H1 (cell line): ENCODE measurements at regions not wholly inside any gene's neighbourhood (a gene's known extent, or its start where the extent isn't known, plus 50 kb on each side); places are given as distances from the start of the nearest gene placed in this dataset.

Source experiments
- CTCF ChIA-PET: fragments of 300-600 bp; sonication (Branson Sonifier 250); formaldehyde crosslinking; loops from one replicate; lab custom pipeline; 2021; ENCODE audit not compliant: partially characterized antibody; lab: Charles Lee
- POLR2A ChIA-PET: fragments of 300-600 bp; sonication (Branson Sonifier 250); formaldehyde crosslinking; loops from one replicate; lab custom pipeline; 2021; ENCODE audit warnings: inconsistent platforms; ENCODE audit not compliant: partially characterized antibody; lab: Charles Lee
- DNase-seq, 2 experiments: peaks; one replicate each; pipeline versions ENCODE4 v3.0.0 to v3.0.0-alpha.2; 2010 to 2022; ENCODE audit warnings: low spot score in 2 of 2, low read depth in 1 of 2, mixed read lengths in 1 of 2
- FAIRE-seq: peaks from 2 replicates; lab custom pipeline; 2011; peaks lifted over from hg19 to GRCh38; lab: Jason Lieb, UNC
- H2AFZ ChIP-seq: 2 replicates; pipeline ENCODE4 v1.8.1; 2012; ENCODE audit warnings: low read length, inconsistent platforms
- H2AK5ac ChIP-seq: 2 replicates; pipeline ENCODE4 v1.6.1; 2013; ENCODE audit warnings: low read depth, low read length
- H2BK120ac ChIP-seq: replicated peaks from 2 replicates; pipeline ENCODE3; 2013; ENCODE audit warnings: low read depth, low read length, inconsistent platforms
- H2BK12ac ChIP-seq: 2 replicates; pipeline ENCODE4 v1.6.1; 2013; ENCODE audit warnings: low read depth, low read length
- H2BK15ac ChIP-seq: 2 replicates; pipeline ENCODE4 v1.6.1; 2013; ENCODE audit warnings: low read length
- H2BK20ac ChIP-seq: 2 replicates; pipeline ENCODE4 v1.6.1; 2013; ENCODE audit warnings: low read length
- H2BK5ac ChIP-seq: 2 replicates; pipeline ENCODE4 v1.6.1; 2013; ENCODE audit warnings: low read depth, low read length
- H3K14ac ChIP-seq: 2 replicates; pipeline ENCODE4 v1.6.1; 2013; ENCODE audit warnings: inconsistent platforms; ENCODE audit not compliant: insufficient read length
- H3K18ac ChIP-seq: 2 replicates; pipeline ENCODE4 v1.6.1; 2013; ENCODE audit warnings: low read length; ENCODE audit errors: extremely low read depth
- H3K23ac ChIP-seq: 2 replicates; pipeline ENCODE4 v1.6.1; 2013; ENCODE audit warnings: inconsistent platforms; ENCODE audit not compliant: insufficient read length
- H3K23me2 ChIP-seq: 2 replicates; pipeline ENCODE4 v1.6.1; 2013; ENCODE audit warnings: low read depth, low read length
- H3K27ac ChIP-seq: 2 replicates; pipeline ENCODE4 v1.6.1; 2011; ENCODE audit warnings: low read depth, low read length, inconsistent platforms
- H3K27me3 ChIP-seq, 4 experiments: replicated peaks in 1 of 4; 1 replicate in 1 of 4; 2 replicates in 3 of 4; pipeline versions ENCODE4 v1.6.1 to v1.8.1; 2011 to 2013; ENCODE audit warnings: low read length in 3 of 4, mild to moderate bottlenecking in 3 of 4, inconsistent platforms in 2 of 4, mixed read lengths in 2 of 4, moderate library complexity in 1 of 4; ENCODE audit not compliant: control insufficient read depth in 3 of 4, insufficient read depth in 3 of 4; ENCODE audit errors: extremely low read depth in 1 of 4
- H3K36me3 ChIP-seq, 4 experiments: 2 replicates each; pipeline versions ENCODE4 v1.6.1 to v1.8.1; 2011 to 2013; ENCODE audit warnings: mild to moderate bottlenecking in 4 of 4, low read length in 3 of 4, moderate library complexity in 2 of 4, control low read depth in 1 of 4, inconsistent platforms in 1 of 4; ENCODE audit not compliant: insufficient read depth in 4 of 4, control insufficient read depth in 2 of 4
- H3K4ac ChIP-seq: replicated peaks from 2 replicates; pipeline ENCODE3; 2013; ENCODE audit warnings: low read length, low read depth, mixed read lengths, inconsistent platforms; ENCODE audit not compliant: insufficient read length
- H3K4me1 ChIP-seq, 4 experiments: replicated peaks in 1 of 4; 1 replicate in 1 of 4; 2 replicates in 3 of 4; pipeline versions ENCODE4 v1.6.1 to v1.8.1; 2011 to 2013; ENCODE audit warnings: low read length in 3 of 4, inconsistent platforms in 2 of 4, mixed read lengths in 1 of 4; ENCODE audit not compliant: insufficient read depth in 4 of 4, control insufficient read depth in 3 of 4
- H3K4me2 ChIP-seq, 2 experiments: 2 replicates each; pipeline versions ENCODE4 v1.6.1 to v1.8.1; 2011 to 2013; ENCODE audit warnings: low read depth in 2 of 2, low read length in 2 of 2, control low read depth in 1 of 2, inconsistent platforms in 1 of 2, mild to moderate bottlenecking in 1 of 2; ENCODE audit not compliant: insufficient read depth in 1 of 2
- H3K4me3 ChIP-seq, 4 experiments: fragments of 200-600, 300-600 bp in 1 of 4; sonication (generic), shearing (Covaris generic), sonication (Bioruptor Twin) in 1 of 4; 2 replicates each; pipeline versions ENCODE4 v1.5.1 to v1.8.1; 2011 to 2016; ENCODE audit warnings: low read length in 4 of 4, low read depth in 3 of 4, control low read depth in 2 of 4, inconsistent platforms in 2 of 4, mild to moderate bottlenecking in 2 of 4, mixed read lengths in 1 of 4, moderate library complexity in 1 of 4; ENCODE audit not compliant: insufficient read depth in 2 of 4; ENCODE audit errors: extremely low read depth in 1 of 4
- H3K56ac ChIP-seq: replicated peaks from 2 replicates; pipeline ENCODE3; 2013; ENCODE audit warnings: low read depth, mild to moderate bottlenecking, mixed read lengths, low read length, inconsistent platforms; ENCODE audit not compliant: insufficient read length
- H3K79me1 ChIP-seq: 2 replicates; pipeline ENCODE4 v1.6.1; 2013; ENCODE audit warnings: low read depth, low read length, control low read depth
- H3K79me2 ChIP-seq, 2 experiments: 2 replicates each; pipeline versions ENCODE4 v1.6.1 to v1.8.1; 2012 to 2013; ENCODE audit warnings: low read length in 2 of 2, mild to moderate bottlenecking in 2 of 2, inconsistent platforms in 1 of 2; ENCODE audit not compliant: insufficient read depth in 2 of 2, control insufficient read depth in 1 of 2
- H3K9ac ChIP-seq, 4 experiments: replicated peaks in 1 of 4; 1 replicate in 1 of 4; 2 replicates in 3 of 4; pipeline versions ENCODE4 v1.6.1 to v1.8.1; 2011 to 2013; ENCODE audit warnings: low read depth in 3 of 4, low read length in 3 of 4, control low read depth in 2 of 4, mild to moderate bottlenecking in 2 of 4, moderate library complexity in 2 of 4, inconsistent platforms in 1 of 4; ENCODE audit errors: extremely low read depth in 1 of 4
- H3K9me3 ChIP-seq, 2 experiments: 2 replicates each; pipeline versions ENCODE4 v1.6.1 to v1.8.1; 2012 to 2013; ENCODE audit warnings: mild to moderate bottlenecking in 2 of 2, moderate library complexity in 2 of 2, control low read depth in 1 of 2, inconsistent platforms in 1 of 2, low read depth in 1 of 2, low read length in 1 of 2, mixed read lengths in 1 of 2; ENCODE audit not compliant: insufficient read depth in 2 of 2
- H4K20me1 ChIP-seq, 2 experiments: replicated peaks in 1 of 2; 2 replicates each; pipeline versions ENCODE3 to v1.8.1; 2011 to 2013; ENCODE audit warnings: inconsistent platforms in 2 of 2, low read length in 2 of 2, mild to moderate bottlenecking in 1 of 2; ENCODE audit not compliant: insufficient read depth in 2 of 2, control insufficient read depth in 1 of 2
- H4K5ac ChIP-seq: 2 replicates; pipeline ENCODE4 v1.6.1; 2013; ENCODE audit warnings: low read length, low read depth, mixed read lengths, inconsistent platforms; ENCODE audit not compliant: insufficient read length
- H4K8ac ChIP-seq: 2 replicates; pipeline ENCODE4 v1.8.0; 2013; ENCODE audit warnings: mild to moderate bottlenecking, moderate library complexity, low read length, inconsistent platforms; ENCODE audit not compliant: insufficient read depth; ENCODE audit errors: extremely low read depth
- H4K91ac ChIP-seq: replicated peaks from 2 replicates; pipeline ENCODE3; 2013; ENCODE audit warnings: low read length, mixed read lengths, inconsistent platforms; ENCODE audit not compliant: insufficient read length
- CBX8 ChIP-seq: fragments of 300-800, 300-1000 bp; sonication (generic); IDR thresholded peaks from 2 replicates; pipeline ENCODE4 v1.7.1; 2016; ENCODE audit warnings: low read depth, low read length, borderline replicate concordance
- CREB1 ChIP-seq: IDR thresholded peaks from 2 replicates; pipeline ENCODE4 v1.6.1; 2012; ENCODE audit warnings: inconsistent platforms
- EP300 ChIP-seq, 2 experiments: IDR thresholded peaks; 1 replicate in 1 of 2; 2 replicates in 1 of 2; pipeline ENCODE4 v1.6.1; 2011 to 2012; ENCODE audit warnings: low read depth in 2 of 2, low read length in 2 of 2, mild to moderate bottlenecking in 2 of 2, borderline replicate concordance in 1 of 2, inconsistent platforms in 1 of 2, moderate library complexity in 1 of 2
- FOSL1 ChIP-seq: IDR thresholded peaks from 2 replicates; pipeline ENCODE4 v1.6.1; 2011; ENCODE audit warnings: mild to moderate bottlenecking, low read depth, low read length, moderate library complexity; ENCODE audit not compliant: insufficient read depth
- GABPA ChIP-seq: IDR thresholded peaks from 2 replicates; pipeline ENCODE4 v1.6.1; 2011; ENCODE audit warnings: mild to moderate bottlenecking, low read length, moderate library complexity, borderline replicate concordance; ENCODE audit not compliant: insufficient read depth
- GTF2F1 ChIP-seq: IDR thresholded peaks from 2 replicates; pipeline ENCODE4 v1.6.1; 2012; ENCODE audit warnings: low read depth, low read length, improper control_type of control experiment, borderline replicate concordance
- JUN ChIP-seq: IDR thresholded peaks from 2 replicates; pipeline ENCODE4 v1.6.1; 2011; ENCODE audit warnings: low read depth, mild to moderate bottlenecking, improper control_type of control experiment, low read length
- JUND ChIP-seq: IDR thresholded peaks from 2 replicates; pipeline ENCODE4 v1.6.1; 2011; ENCODE audit warnings: mild to moderate bottlenecking, improper control_type of control experiment, low read length
- NRF1 ChIP-seq: IDR thresholded peaks from 2 replicates; pipeline ENCODE4 v1.6.1; 2011; ENCODE audit warnings: mild to moderate bottlenecking, low read depth, low read length, improper control_type of control experiment
- RAD21 ChIP-seq, 2 experiments: IDR thresholded peaks in 1 of 2; conservative IDR thresholded peaks in 1 of 2; 2 replicates each; pipeline ENCODE4 v1.6.1; 2011; ENCODE audit warnings: low read depth in 2 of 2, low read length in 2 of 2, improper control_type of control experiment in 1 of 2, inconsistent platforms in 1 of 2, mild to moderate bottlenecking in 1 of 2, moderate library complexity in 1 of 2
- RBBP5 ChIP-seq: IDR thresholded peaks from 2 replicates; pipeline ENCODE4 v1.7.1; 2012; ENCODE audit warnings: low read depth, mild to moderate bottlenecking, inconsistent platforms, low read length, moderate library complexity, borderline replicate concordance
- SP2 ChIP-seq: IDR thresholded peaks from 2 replicates; pipeline ENCODE4 v1.6.1; 2012; ENCODE audit warnings: mild to moderate bottlenecking, low read length, inconsistent platforms
- TBP ChIP-seq: IDR thresholded peaks from 2 replicates; pipeline ENCODE4 v1.6.1; 2011; ENCODE audit warnings: low read depth, low read length, improper control_type of control experiment
- WGBS, 2 experiments: shearing (Covaris generic) in 1 of 2; methylation state at CpG; one replicate each; pipeline versions ENCODE4 v1.1.6 to v1.1.7; 2013 to 2015; ENCODE audit warnings: low lambda C conversion rate in 2 of 2, mixed read lengths in 2 of 2, inconsistent platforms in 1 of 2, low coverage in 1 of 2, missing lambda C conversion rate in 1 of 2; ENCODE audit not compliant: insufficient replicate concordance in 2 of 2, insufficient coverage in 1 of 2, insufficient read length in 1 of 2; ENCODE audit errors: extremely low coverage in 1 of 2, missing lambda C conversion rate in 1 of 2; 5-methylcytosine and 5-hydroxymethylcytosine counted together
- TF ChIP-seq, protein P1 (sequence below): IDR thresholded peaks from 2 replicates; pipeline ENCODE4 v1.6.1; 2012; ENCODE audit warnings: inconsistent platforms

DNA sequence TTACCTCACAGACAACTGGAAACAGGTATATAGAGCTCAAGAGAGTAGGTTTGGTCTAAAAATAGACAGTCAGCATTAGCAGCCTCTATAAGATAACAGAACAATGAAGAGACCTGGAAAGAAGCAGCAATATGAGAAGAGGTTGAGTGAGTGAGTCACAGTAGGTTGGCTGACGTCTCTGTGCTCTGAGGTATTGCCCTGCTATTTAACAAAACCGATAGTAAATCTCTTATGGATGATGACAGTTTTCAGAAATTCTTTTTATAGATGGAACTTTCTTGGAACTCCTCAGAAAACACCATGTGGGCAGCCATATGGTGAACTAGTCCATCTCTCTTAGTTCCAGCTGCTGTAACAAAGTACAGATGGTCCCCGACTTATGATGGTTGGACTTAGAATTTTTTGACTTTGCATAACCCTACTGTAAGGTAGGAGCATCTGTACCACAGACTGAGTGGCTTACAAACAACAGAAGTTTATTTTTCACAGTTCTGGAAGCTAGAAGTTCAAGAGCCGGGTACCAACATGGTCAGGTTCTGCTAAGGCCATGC is 123.5 kb downstream of the MBD2 start:
- H2BK5ac ChIP-seq = no peak overlapping the region
- no peaks in the 10 kb centered on the region for H3K79me1 ChIP-seq
- no peaks in the 10 kb centered on the region for H4K20me1 ChIP-seq
- H3K4me2 ChIP-seq = no peak overlapping the region
- H4K5ac ChIP-seq = no peak overlapping the region
- no peak overlapping the region for H2BK120ac ChIP-seq
- no peaks in the 10 kb centered on the region for H3K36me3 ChIP-seq
- H3K9ac ChIP-seq = no peak overlapping the region
- no peak overlapping the region for H2AFZ ChIP-seq
- H3K23me2 ChIP-seq = no peaks in the 10 kb centered on the region
- H3K4me1 ChIP-seq = no peaks in the 10 kb centered on the region
- H2BK12ac ChIP-seq = no peak overlapping the region
- TF ChIP-seq, protein P1, sequence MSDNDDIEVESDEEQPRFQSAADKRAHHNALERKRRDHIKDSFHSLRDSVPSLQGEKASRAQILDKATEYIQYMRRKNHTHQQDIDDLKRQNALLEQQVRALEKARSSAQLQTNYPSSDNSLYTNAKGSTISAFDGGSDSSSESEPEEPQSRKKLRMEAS = no peak
- TF ChIP-seq EP300 (IDR thresholded peaks at IDR 0.05; ENCODE audit: borderline replicate concordance in 1 of 2, low read depth in 2 of 2, low read length in 2 of 2) (no peak), SP2 (no peak), CREB1 (no peak), JUND (no peak), JUN (no peak), NRF1 (no peak), GABPA (no peak), TBP (no peak), FOSL1 (no peak), RAD21 (IDR thresholded peaks at IDR 0.05 in 1 of 2, conservative IDR thresholded peaks at IDR 0.05 in 1 of 2; ENCODE audit: low read depth in 2 of 2, low read length in 2 of 2) (no peak), RBBP5 (no peak), GTF2F1 (no peak), CBX8 (no peak)
- no peaks in the 10 kb centered on the region for H3K79me2 ChIP-seq
- H4K8ac ChIP-seq = no peak overlapping the region
- H3K27ac ChIP-seq = no peak overlapping the region
- H3K14ac ChIP-seq = no peak overlapping the region
- no peak overlapping the region for H4K91ac ChIP-seq
- no peak overlapping the region; a peak in 1 of 8 replicates for H3K4me3 ChIP-seq
- DNase-seq (no peak), FAIRE-seq (no peak)
- no peak overlapping the region for H2BK15ac ChIP-seq
- H3K4ac ChIP-seq = no peak overlapping the region
- no peak overlapping the region for H2BK20ac ChIP-seq
- no peaks in the 10 kb centered on the region for H3K27me3 ChIP-seq
- ChIA-PET POLR2A (no interaction called here), CTCF (interaction anchor here (0.5 to 4.3 kb wide), 5 partner anchors 10 to 343 kb away, joined by 3 to 15 read pairs (median 3); no protein-coding TSS in a partner anchor)
- 85% methylated on average over 4 of the region's 4 CpGs; no CpG with 5 or more reads in 1 of the 2 experiments for WGBS, 2 experiments
- H2AK5ac ChIP-seq = no peak overlapping the region
- no peak overlapping the region for H3K18ac ChIP-seq
- H3K56ac ChIP-seq = no peak overlapping the region
- no peak overlapping the region for H3K23ac ChIP-seq
- H3K9me3 ChIP-seq = no peaks in the 10 kb centered on the region
